HG03432 (cell line): ENCODE measurements at regions not wholly inside any gene's neighbourhood (a gene's known extent, or its start where the extent isn't known, plus 50 kb on each side); places are given as distances from the start of the nearest gene placed in this dataset.

Experiments
- ATAC-seq: cut with Tn5 transposase; IDR thresholded peaks from one replicate; pipeline ENCODE4 v1.9.1; 2021; ENCODE audit warnings: mild to moderate bottlenecking, moderate library complexity; ENCODE audit not compliant: unreplicated experiment

- no peak for ATAC-seq
Measured at GRCh38 chr10:1788401-1788800, 51.1 kb upstream of the ADARB2 start.
